Adrenal gland (tissue), 9 donors: ENCODE measurements at regions not wholly inside any gene's neighbourhood (a gene's known extent, or its start where the extent isn't known, plus 50 kb on each side); places are given as distances from the start of the nearest gene placed in this dataset.

Experiments used
- DNase-seq, 7 donors: peaks; one replicate each; pipeline ENCODE4 v3.0.0-alpha.2; 2019 to 2020
- H3K27ac ChIP-seq, 5 donors: fragments of 200-600 bp; sonication (generic) in 4 of 5; 1 replicate in 3 of 5; 2 replicates in 2 of 5; pipeline versions ENCODE4 v1.5.1 to v1.8.0; 2016 to 2020; ENCODE audit warnings: mild to moderate bottlenecking in 1 of 5
- H3K27me3 ChIP-seq: fragments of 200-600 bp; 2 replicates; pipeline ENCODE4 v1.8.0; 2021
- H3K36me3 ChIP-seq, 2 donors: fragments of 200-600 bp; replicated peaks in 1 of 2; 1 replicate in 1 of 2; 2 replicates in 1 of 2; pipeline versions ENCODE4 v1.5.1 to v1.8.0; 2018 to 2022
- H3K4me1 ChIP-seq, 2 donors: fragments of 200-600 bp; replicated peaks in 1 of 2; 1 replicate in 1 of 2; 2 replicates in 1 of 2; pipeline versions ENCODE4 v1.5.1 to v1.8.0; 2018 to 2021
- H3K4me3 ChIP-seq, 4 donors: fragments of 200-600 bp; sonication (generic) in 3 of 4; one replicate each; pipeline ENCODE4 v1.5.1; 2016 to 2018
- H3K9me3 ChIP-seq, 3 donors: fragments of 200-600 bp; sonication (generic) in 1 of 3; replicated peaks in 1 of 3; 1 replicate in 2 of 3; 2 replicates in 1 of 3; pipeline versions ENCODE4 v1.5.1 to v1.8.0; 2016 to 2021
- CTCF ChIP-seq, 6 experiments: fragments of 450-650 bp in 4 of 6; fragments of 200-600 bp in 2 of 6; sonication (generic) in 1 of 6; IDR thresholded peaks; 1 replicate in 5 of 6; 2 replicates in 1 of 6; pipeline versions ENCODE4 v1.5.1 to v1.8.0; 2016 to 2021; ENCODE audit warnings: antibody characterized with exemption in 6 of 6, mild to moderate bottlenecking in 2 of 6, moderate library complexity in 1 of 6
- POLR2A ChIP-seq, 2 donors: fragments of 450-650 bp; IDR thresholded peaks; one replicate each; pipeline ENCODE4 v1.6.1; 2017; ENCODE audit warnings: antibody characterized with exemption in 2 of 2, mild to moderate bottlenecking in 2 of 2, moderate library complexity in 1 of 2
- WGBS, 4 donors: extraction: QIAGEN DNeasy Blood & Tissue Kit in 2 of 4; methylation state at CpG; one replicate each; pipeline versions ENCODE4 v1.1.5 to v1.1.7; 2013 to 2017; 5-methylcytosine and 5-hydroxymethylcytosine counted together
- intact Hi-C, 2 donors: fragments of 100-400 bp; cut with DNase I; formaldehyde crosslinking; loops; one replicate each; pipeline versions ENCODE4 v1.14.1 to v1.15.0; 2022 to 2023
- donor health status: healthy with polysubstance abuse.
- donor health status: Bipolar disorder and iron deficiency.
- donor health status: DM: yes; HTN: yes; CAD: no.
- donor health status: DM: no; HTN: no; CAD: no.
- donor health status: DM: no; HTN: no; CAD: no.

GRCh38 chr3:144687862-144688261 is 716.2 kb downstream of the DIPK2A start:
- no peak for TF ChIP-seq POLR2A (IDR thresholded peaks at IDR 0.05)
- Histone ChIP-seq H3K27ac (no peak overlapping the region), H3K4me3 (no peak overlapping the region), H3K36me3 (no peaks in the 10 kb centered on the region), H3K9me3 (peaks cover 0 to 6% (median 0%) of the 10 kb centered on the region in 3 donors), H3K4me1 (no peaks in the 10 kb centered on the region), H3K27me3 (no peaks in the 10 kb centered on the region)
- DNase-seq = no peak
- 73 to 81% (median 75%) methylated on average over 4 of the region's 4 CpGs for WGBS, 4 donors
- intact Hi-C loops = no loop called here

GRCh38 chr3:144692488-144692887 is 720.9 kb downstream of the DIPK2A start:
- no peak for DNase-seq
- H3K27ac ChIP-seq = no peak overlapping the region
- WGBS, 4 donors = 89 to 97% (median 92%) methylated on average over 4 of the region's 4 CpGs
- no peak overlapping the region for H3K4me3 ChIP-seq
- intact Hi-C loops = no loop called here
- H3K4me1 ChIP-seq = no peaks in the 10 kb centered on the region
- no peaks in the 10 kb centered on the region for H3K36me3 ChIP-seq
- no peak for TF ChIP-seq CTCF (IDR thresholded peaks at IDR 0.05)
- no peak for TF ChIP-seq POLR2A (IDR thresholded peaks at IDR 0.05)
- H3K27me3 ChIP-seq = no peaks in the 10 kb centered on the region
- H3K9me3 ChIP-seq = no peaks in the 10 kb centered on the region

GRCh38 chr3:144708437-144708836 is 736.8 kb downstream of the DIPK2A start:
- Histone ChIP-seq H3K4me1 (no peaks in the 10 kb centered on the region), H3K27me3 (no peaks in the 10 kb centered on the region), H3K27ac (no peak overlapping the region), H3K9me3 (no peaks in the 10 kb centered on the region), H3K4me3 (no peak overlapping the region), H3K36me3 (no peaks in the 10 kb centered on the region)
- DNase-seq = no peak
- intact Hi-C loops = no loop called here
- no peak for TF ChIP-seq POLR2A (IDR thresholded peaks at IDR 0.05)
- no peak for TF ChIP-seq CTCF (IDR thresholded peaks at IDR 0.05)
- WGBS, 4 donors = 48 to 70% (median 61%) methylated on average over 1 of the region's 1 CpG

GRCh38 chr3:144737281-144737680 is 765.7 kb downstream of the DIPK2A start:
- WGBS, 4 donors = 89 to 95% (median 93%) methylated on average over 7 of the region's 7 CpGs
- H3K36me3 ChIP-seq = no peaks in the 10 kb centered on the region
- no peaks in the 10 kb centered on the region for H3K9me3 ChIP-seq
- no peaks in the 10 kb centered on the region for H3K27me3 ChIP-seq
- no peak overlapping the region for H3K27ac ChIP-seq
- no peak for DNase-seq
- H3K4me3 ChIP-seq = no peak overlapping the region
- intact Hi-C loops = no loop called here
- TF ChIP-seq CTCF (IDR thresholded peaks at IDR 0.05) = no peak
- TF ChIP-seq POLR2A (IDR thresholded peaks at IDR 0.05) = no peak
- no peaks in the 10 kb centered on the region for H3K4me1 ChIP-seq

- no peak for DNase-seq
- WGBS, 4 donors = 62 to 88% (median 77%) methylated on average over 1 of the region's 1 CpG
- no peak overlapping the region for H3K4me3 ChIP-seq
- H3K27me3 ChIP-seq = no peaks in the 10 kb centered on the region
- H3K9me3 ChIP-seq = no peaks in the 10 kb centered on the region
- H3K36me3 ChIP-seq = no peaks in the 10 kb centered on the region
- peaks cover 0 to 5% of the 10 kb centered on the region in 2 donors for H3K4me1 ChIP-seq
- intact Hi-C loops = no loop called here
- H3K27ac ChIP-seq = no peak overlapping the region
- TF ChIP-seq POLR2A (IDR thresholded peaks at IDR 0.05) (no peak), CTCF (IDR thresholded peaks at IDR 0.05) (no peak)
These were observed 771.6 kb downstream of the DIPK2A start for GRCh38 chr3:144743225-144743668.
